PC-3 (cell line): ENCODE measurements at regions not wholly inside any gene's neighbourhood (a gene's known extent, or its start where the extent isn't known, plus 50 kb on each side); places are given as distances from the start of the nearest gene placed in this dataset.

Experiments used
- EZH2 ChIP-seq: fragments of 300-600 bp; sonication (generic); IDR thresholded peaks from one replicate; pipeline ENCODE4 v1.6.1; 2017; ENCODE audit warnings: antibody characterized with exemption, mild to moderate bottlenecking, low read length; ENCODE audit not compliant: unreplicated experiment
- TF ChIP-seq, protein P1 (sequence below): fragments of 300-600 bp; sonication (generic); conservative IDR thresholded peaks from 2 replicates; pipeline ENCODE4 v1.5.1; 2017; ENCODE audit warnings: antibody characterized with exemption, low read depth, mild to moderate bottlenecking, low read length

DNA sequence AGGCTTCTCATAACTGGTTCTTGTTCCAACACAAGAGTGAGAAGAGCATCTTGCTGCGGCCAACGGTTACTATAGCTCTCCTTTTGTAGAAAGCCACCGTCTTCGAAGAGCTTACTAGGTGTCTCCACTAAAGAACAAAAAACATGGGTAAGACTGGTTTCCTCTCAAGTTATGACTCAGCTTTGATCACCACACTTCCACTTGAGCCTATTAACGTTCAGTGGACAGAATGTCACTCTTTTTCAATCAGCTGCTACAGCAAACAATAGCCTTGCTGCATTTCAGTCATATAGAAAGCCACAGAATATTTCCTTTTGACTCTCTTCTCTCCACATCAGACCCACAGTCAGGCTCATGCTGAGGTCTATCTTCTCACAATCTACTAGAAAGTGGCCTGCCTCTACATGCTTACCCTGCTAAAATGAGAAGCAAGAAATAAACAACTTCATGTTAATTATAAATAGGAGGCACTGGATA lies 243.5 kb upstream of the PREP start:
- no peak for TF ChIP-seq EZH2
- TF ChIP-seq, protein P1, sequence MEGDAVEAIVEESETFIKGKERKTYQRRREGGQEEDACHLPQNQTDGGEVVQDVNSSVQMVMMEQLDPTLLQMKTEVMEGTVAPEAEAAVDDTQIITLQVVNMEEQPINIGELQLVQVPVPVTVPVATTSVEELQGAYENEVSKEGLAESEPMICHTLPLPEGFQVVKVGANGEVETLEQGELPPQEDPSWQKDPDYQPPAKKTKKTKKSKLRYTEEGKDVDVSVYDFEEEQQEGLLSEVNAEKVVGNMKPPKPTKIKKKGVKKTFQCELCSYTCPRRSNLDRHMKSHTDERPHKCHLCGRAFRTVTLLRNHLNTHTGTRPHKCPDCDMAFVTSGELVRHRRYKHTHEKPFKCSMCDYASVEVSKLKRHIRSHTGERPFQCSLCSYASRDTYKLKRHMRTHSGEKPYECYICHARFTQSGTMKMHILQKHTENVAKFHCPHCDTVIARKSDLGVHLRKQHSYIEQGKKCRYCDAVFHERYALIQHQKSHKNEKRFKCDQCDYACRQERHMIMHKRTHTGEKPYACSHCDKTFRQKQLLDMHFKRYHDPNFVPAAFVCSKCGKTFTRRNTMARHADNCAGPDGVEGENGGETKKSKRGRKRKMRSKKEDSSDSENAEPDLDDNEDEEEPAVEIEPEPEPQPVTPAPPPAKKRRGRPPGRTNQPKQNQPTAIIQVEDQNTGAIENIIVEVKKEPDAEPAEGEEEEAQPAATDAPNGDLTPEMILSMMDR: no peak
